ENCODE measurements at regions not wholly inside any gene's neighbourhood (a gene's known extent, or its start where the extent isn't known, plus 50 kb on each side); places are given as distances from the start of the nearest gene placed in this dataset.

DNA sequence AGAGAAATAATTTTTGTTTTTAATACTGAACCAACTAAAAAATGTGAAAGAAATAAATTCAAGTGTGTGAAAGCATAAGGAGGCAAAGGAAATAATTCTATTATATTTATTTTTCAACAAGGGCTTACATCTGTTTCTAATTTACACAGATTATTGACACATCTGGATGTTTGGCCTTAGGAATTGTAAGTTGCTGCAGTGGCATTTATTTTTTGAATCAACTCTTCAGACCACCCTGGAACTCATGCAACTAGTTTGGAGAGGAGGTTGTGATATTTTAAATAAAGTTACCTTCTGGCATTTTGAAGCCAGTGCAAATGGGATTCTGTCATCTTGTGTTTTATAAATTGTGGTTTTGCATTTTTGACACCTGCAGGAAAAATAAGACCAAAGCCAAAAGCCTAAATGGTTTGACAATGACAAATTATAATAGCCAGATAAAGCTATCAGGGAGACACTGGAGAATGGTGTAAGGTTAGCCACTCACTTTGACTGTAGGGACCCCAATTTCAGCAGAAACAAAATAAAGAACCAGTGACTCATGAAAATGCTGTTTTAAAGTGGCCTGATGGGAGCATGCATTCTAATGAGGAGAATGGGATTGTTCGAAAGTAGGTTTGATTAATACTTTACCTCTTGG, 192.9 kb downstream of the KLF5 start:
- no peak for DNase-seq (ENCODE audit: low read depth)
- H3K4me3 ChIP-seq (ENCODE audit: low read depth, low read length), result no peak overlapping the region
- TF ChIP-seq CTCF (IDR thresholded peaks at IDR 0.05; ENCODE audit: insufficient read depth, low read depth, low read length, missing control alignments), result no peak

- no peak for TF ChIP-seq CTCF (IDR thresholded peaks at IDR 0.05; ENCODE audit: insufficient read depth, low read depth, low read length, missing control alignments)
- no peak for DNase-seq (ENCODE audit: low read depth)
- no peak overlapping the region for H3K4me3 ChIP-seq (ENCODE audit: low read depth, low read length)
Observed at GRCh38 chr13:73250061-73250460, 191.3 kb downstream of the KLF5 start.

- DNase-seq (ENCODE audit: low read depth), result no peak
- TF ChIP-seq CTCF (IDR thresholded peaks at IDR 0.05; ENCODE audit: insufficient read depth, low read depth, low read length, missing control alignments), result no peak
- no peak overlapping the region for H3K4me3 ChIP-seq (ENCODE audit: low read depth, low read length)
Observed at GRCh38 chr13:73248711-73249580, 190.1 kb downstream of the KLF5 start.

GRCh38 chr13:73248154-73248553, 189.3 kb downstream of the KLF5 start:
- no peak overlapping the region for H3K4me3 ChIP-seq (ENCODE audit: low read depth, low read length)
- no peak for TF ChIP-seq CTCF (IDR thresholded peaks at IDR 0.05; ENCODE audit: insufficient read depth, low read depth, low read length, missing control alignments)
- no peak for DNase-seq (ENCODE audit: low read depth)

DNA sequence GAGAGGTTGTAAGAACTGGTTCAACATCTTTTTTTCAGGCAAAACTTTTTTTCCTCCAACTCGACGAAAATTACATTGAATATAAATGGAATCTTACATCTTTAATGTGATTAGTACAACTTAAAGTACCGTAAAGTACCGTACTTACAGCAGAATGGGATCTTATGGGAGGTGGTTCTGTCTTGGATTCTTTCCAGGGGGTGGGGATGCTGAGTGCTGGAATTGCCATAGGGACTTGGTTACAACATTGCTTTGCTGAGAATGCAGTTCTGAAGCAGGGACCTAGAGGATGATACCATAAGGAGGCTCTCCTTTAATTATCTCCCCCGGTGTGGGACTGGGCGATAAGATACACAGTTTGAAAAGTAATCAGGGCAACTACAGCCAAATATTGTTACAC, 186.4 kb downstream of the KLF5 start:
- TF ChIP-seq CTCF (IDR thresholded peaks at IDR 0.05; ENCODE audit: insufficient read depth, low read depth, low read length, missing control alignments), result no peak
- no peak for DNase-seq (ENCODE audit: low read depth)
- H3K4me3 ChIP-seq (ENCODE audit: low read depth, low read length), result no peak overlapping the region

DNA sequence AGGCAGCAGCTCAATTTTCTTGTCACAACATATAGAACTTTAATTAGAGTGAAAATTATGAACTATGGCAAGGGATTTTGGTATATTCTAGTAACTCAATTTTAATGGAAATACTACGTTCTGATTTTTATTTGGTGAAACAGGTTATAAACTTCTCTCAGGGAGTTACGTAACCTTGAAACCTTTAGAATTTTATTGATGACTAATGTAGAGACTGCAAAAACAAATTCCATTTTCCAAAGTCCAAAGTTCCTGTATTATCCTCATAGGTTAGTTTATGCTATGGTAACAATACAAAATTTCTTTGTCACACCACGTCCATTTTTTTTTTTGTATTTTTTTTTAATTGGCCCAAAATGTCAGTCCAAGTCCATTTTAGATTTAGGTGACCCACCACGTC, 185.7 kb downstream of the KLF5 start:
- no peak for TF ChIP-seq CTCF (IDR thresholded peaks at IDR 0.05; ENCODE audit: insufficient read depth, low read depth, low read length, missing control alignments)
- H3K4me3 ChIP-seq (ENCODE audit: low read depth, low read length), result no peak overlapping the region
- no peak for DNase-seq (ENCODE audit: low read depth)

All from GM12865 (cell line).